A673 (cell line): ENCODE measurements at regions not wholly inside any gene's neighbourhood (a gene's known extent, or its start where the extent isn't known, plus 50 kb on each side); places are given as distances from the start of the nearest gene placed in this dataset.

Experiments used
- BruUV-seq: library from RNA; stranded (reverse); fragments of 400-500 nt; replicated peaks from 2 replicates; lab custom pipeline; 2021; lab: Mats Ljungman, UMichigan
- CTCF ChIA-PET: fragments of 300-600 bp; sonication (Branson Sonifier 250); formaldehyde crosslinking; loops from one replicate; lab custom pipeline; 2022; ENCODE audit warnings: antibody characterized with exemption; lab: Charles Lee
- POLR2A ChIA-PET: fragments of 300-600 bp; sonication (Branson Sonifier 250); formaldehyde crosslinking; loops from one replicate; lab custom pipeline; 2022; ENCODE audit warnings: antibody characterized with exemption; ENCODE audit not compliant: low non-redundant PET; lab: Charles Lee
- DNase-seq: peaks from one replicate; pipeline ENCODE4 v3.0.0-alpha.2; 2015; ENCODE audit warnings: low spot score
- H3K27ac ChIP-seq: fragments of 200-600 bp; sonication (generic); 2 replicates; pipeline ENCODE4 v1.5.1; 2016; ENCODE audit warnings: mixed run types, low read depth, mild to moderate bottlenecking, mixed read lengths, antibody characterized with exemption, low read length; ENCODE audit not compliant: poor library complexity, severe bottlenecking
- H3K27me3 ChIP-seq: fragments of 200-600 bp; sonication (generic); replicated peaks from 2 replicates; pipeline ENCODE4 v1.6.1; 2017; ENCODE audit warnings: mixed run types, low read depth, mild to moderate bottlenecking, mixed read lengths, antibody characterized with exemption, low read length; ENCODE audit not compliant: insufficient read depth, poor library complexity
- H3K36me3 ChIP-seq: fragments of 200-600 bp; sonication (generic); 2 replicates; pipeline ENCODE4 v1.6.1; 2016; ENCODE audit warnings: mixed run types, mild to moderate bottlenecking, mixed read lengths, antibody characterized with exemption, low read length; ENCODE audit not compliant: insufficient read depth, poor library complexity, severe bottlenecking
- H3K4me1 ChIP-seq: fragments of 200-600 bp; sonication (generic); 2 replicates; pipeline ENCODE4 v1.6.1; 2017; ENCODE audit warnings: mixed run types, mild to moderate bottlenecking, mixed read lengths, antibody characterized with exemption, low read length; ENCODE audit not compliant: insufficient read depth, poor library complexity, severe bottlenecking
- H3K4me3 ChIP-seq: fragments of 200-600 bp; sonication (generic); 2 replicates; pipeline ENCODE4 v1.5.1; 2016; ENCODE audit warnings: low read depth, mixed run types, mild to moderate bottlenecking, mixed read lengths, low read length; ENCODE audit not compliant: poor library complexity, severe bottlenecking
- H3K9me3 ChIP-seq: fragments of 200-600 bp; sonication (generic); 2 replicates; pipeline ENCODE4 v1.6.1; 2016; ENCODE audit warnings: mixed run types, low read depth, mild to moderate bottlenecking, mixed read lengths, antibody characterized with exemption, low read length; ENCODE audit not compliant: poor library complexity, severe bottlenecking
- EZH2 ChIP-seq: fragments of 200-600 bp; sonication (generic); IDR thresholded peaks from 2 replicates; pipeline ENCODE4 v1.6.1; 2017; ENCODE audit warnings: borderline replicate concordance, low read depth, mild to moderate bottlenecking, mixed read lengths, antibody characterized with exemption, low read length; ENCODE audit not compliant: poor library complexity, severe bottlenecking
- intact Hi-C: fragments of 100-400 bp; cut with micrococcal nuclease; formaldehyde crosslinking; loops from one replicate; pipeline ENCODE4 v1.10.0; 2022; ENCODE audit not compliant: unreplicated experiment
- TF ChIP-seq, protein P1 (sequence below): fragments of 300-800, 200-600 bp; sonication (generic); conservative IDR thresholded peaks from 2 replicates; pipeline ENCODE4 v1.5.1; 2017; ENCODE audit warnings: low read depth, mild to moderate bottlenecking, antibody characterized with exemption, low read length, moderate library complexity, mixed read lengths

DNA sequence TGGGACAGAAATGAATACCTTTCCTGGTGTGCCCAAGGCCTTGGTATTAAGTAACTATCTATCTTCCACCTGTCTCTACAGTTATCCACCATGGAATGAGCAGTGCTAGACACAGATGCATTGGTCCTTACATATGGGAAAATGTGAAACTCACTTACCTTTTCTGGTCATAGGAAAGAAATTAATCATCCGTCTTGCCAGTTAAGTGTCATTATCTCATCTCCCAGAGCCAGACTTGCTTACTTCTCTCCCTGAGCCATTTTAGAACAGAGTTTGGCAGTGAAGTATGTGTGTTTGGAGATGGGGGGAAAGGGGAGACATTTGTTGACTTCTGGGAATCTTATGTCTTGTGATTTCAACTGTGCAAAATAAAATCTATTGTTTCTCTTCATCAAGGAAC, 1211.0 kb upstream of the CDH6 start:
- ChIA-PET CTCF (no interaction called here), POLR2A (no interaction called here)
- Histone ChIP-seq H3K27ac (peak overlapping the region; percentile 39), H3K9me3 (no peaks in the 10 kb centered on the region), H3K36me3 (no peaks in the 10 kb centered on the region), H3K27me3 (no peaks in the 10 kb centered on the region), H3K4me1 (peaks cover 39% of the 10 kb centered on the region), H3K4me3 (no peak overlapping the region)
- BruUV-seq, result no TSS peak
- intact Hi-C loops, result no loop called here
- peak; percentile 8 for DNase-seq
- no peak for TF ChIP-seq EZH2
- TF ChIP-seq, protein P1, sequence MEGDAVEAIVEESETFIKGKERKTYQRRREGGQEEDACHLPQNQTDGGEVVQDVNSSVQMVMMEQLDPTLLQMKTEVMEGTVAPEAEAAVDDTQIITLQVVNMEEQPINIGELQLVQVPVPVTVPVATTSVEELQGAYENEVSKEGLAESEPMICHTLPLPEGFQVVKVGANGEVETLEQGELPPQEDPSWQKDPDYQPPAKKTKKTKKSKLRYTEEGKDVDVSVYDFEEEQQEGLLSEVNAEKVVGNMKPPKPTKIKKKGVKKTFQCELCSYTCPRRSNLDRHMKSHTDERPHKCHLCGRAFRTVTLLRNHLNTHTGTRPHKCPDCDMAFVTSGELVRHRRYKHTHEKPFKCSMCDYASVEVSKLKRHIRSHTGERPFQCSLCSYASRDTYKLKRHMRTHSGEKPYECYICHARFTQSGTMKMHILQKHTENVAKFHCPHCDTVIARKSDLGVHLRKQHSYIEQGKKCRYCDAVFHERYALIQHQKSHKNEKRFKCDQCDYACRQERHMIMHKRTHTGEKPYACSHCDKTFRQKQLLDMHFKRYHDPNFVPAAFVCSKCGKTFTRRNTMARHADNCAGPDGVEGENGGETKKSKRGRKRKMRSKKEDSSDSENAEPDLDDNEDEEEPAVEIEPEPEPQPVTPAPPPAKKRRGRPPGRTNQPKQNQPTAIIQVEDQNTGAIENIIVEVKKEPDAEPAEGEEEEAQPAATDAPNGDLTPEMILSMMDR, result no peak

- no peaks in the 10 kb centered on the region for H3K36me3 ChIP-seq
- BruUV-seq, result no TSS peak
- H3K27ac ChIP-seq, result no peak overlapping the region
- POLR2A ChIA-PET, result interaction anchor here (0.7 kb wide), 1 partner anchor 108 kb away, joined by 3 read pairs; no protein-coding TSS in a partner anchor
- peaks cover 2% of the 10 kb centered on the region for H3K4me1 ChIP-seq
- TF ChIP-seq, protein P1, result no peak
- TF ChIP-seq EZH2, result no peak
- H3K27me3 ChIP-seq, result no peaks in the 10 kb centered on the region
- H3K4me3 ChIP-seq, result no peak overlapping the region
- no peak for DNase-seq
- no peaks in the 10 kb centered on the region for H3K9me3 ChIP-seq
- intact Hi-C loops, result no loop called here
- CTCF ChIA-PET, result no interaction called here
These were observed 1220.9 kb upstream of the CDH6 start for GRCh38 chr5:29972597-29972996.

DNA sequence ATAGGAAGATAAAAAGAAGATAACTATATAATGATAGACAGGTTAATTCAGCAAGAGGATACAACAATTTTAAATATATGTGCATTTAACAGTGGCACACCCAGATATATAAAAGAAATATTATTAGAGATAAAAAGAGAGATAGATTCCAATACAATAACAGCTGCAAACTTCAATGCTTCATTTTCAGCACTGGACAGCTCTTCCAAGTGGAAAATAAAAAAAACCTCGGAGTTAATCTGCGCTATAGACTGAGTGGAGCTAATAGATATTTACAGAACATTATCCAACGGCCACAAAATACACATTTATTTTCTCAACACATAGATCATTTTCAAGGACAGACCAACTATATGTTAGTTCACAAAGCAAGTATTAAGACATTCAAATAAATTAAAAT, 1229.5 kb upstream of the CDH6 start:
- TF ChIP-seq, protein P1, result no peak
- no peak for TF ChIP-seq EZH2
- intact Hi-C loops, result no loop called here

More for the DNA sequence above, 1229.5 kb upstream of the CDH6 start:
- H3K27me3 ChIP-seq, result no peaks in the 10 kb centered on the region
- no peaks in the 10 kb centered on the region for H3K4me1 ChIP-seq
- peak; percentile 44 for DNase-seq
- POLR2A ChIA-PET, result no interaction called here
- no peaks in the 10 kb centered on the region for H3K9me3 ChIP-seq
- H3K4me3 ChIP-seq, result no peak overlapping the region
- H3K27ac ChIP-seq, result no peak overlapping the region
- H3K36me3 ChIP-seq, result no peaks in the 10 kb centered on the region
- CTCF ChIA-PET, result no interaction called here
- BruUV-seq, result no TSS peak
